GM15510 (cell line): ENCODE measurements at regions not wholly inside any gene's neighbourhood (a gene's known extent, or its start where the extent isn't known, plus 50 kb on each side); places are given as distances from the start of the nearest gene placed in this dataset.

Experiments
- POLR2A ChIP-seq: IDR thresholded peaks from 3 replicates; pipeline ENCODE4 v1.6.1; 2011; ENCODE audit warnings: borderline replicate concordance; ENCODE audit not compliant: insufficient read length; ENCODE audit errors: extremely low read depth

DNA sequence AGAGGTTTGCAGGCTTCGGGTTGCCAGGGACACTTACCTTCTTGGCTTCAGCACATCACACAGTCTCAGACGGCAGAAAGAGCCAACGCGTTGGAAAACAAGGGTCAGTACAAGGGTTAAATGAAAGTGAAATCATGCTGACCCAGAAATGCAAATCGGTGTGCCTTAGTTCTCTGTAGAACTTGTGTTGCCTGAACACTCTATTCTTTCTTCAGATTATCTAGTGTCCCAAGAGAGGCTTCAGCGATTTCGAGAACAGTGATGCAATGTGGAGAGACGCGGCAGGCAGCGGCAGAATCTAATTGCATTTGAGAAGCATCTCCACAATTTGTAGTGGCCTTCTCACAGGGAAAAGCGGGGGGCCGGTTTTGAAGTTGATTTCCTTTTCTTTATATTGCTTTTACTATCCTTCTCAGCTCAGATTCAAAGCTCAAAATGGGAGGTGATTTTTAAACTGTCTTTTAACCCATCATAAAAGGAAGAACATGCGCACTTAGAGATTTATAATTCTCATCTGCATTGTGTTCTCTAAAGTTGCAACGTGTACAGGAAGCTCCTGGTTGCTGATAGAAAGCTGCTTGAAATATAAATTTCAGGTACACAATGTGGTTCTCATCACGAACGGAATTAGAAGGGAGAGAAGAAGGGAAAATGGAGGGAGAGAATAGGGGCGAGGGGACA is 67.8 kb upstream of the EGLN3 start:
- TF ChIP-seq POLR2A = no peak

DNA sequence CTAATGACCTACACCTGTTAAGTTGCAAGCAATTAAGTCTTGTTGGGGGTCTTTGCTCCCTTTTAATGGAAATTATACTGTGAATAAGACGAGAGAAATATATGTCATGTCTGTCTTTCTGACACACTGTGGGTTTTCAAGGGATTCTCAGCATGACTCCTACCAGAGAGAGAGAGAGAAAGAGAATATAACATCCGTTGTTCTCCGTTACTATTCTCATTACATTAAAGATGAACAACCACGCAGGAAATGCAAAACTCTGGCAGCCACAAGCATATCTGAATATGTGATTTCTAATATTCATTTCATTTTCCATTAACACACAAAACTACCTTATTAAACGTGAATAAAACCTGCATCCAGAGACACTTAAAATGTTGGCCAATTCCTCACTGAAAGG is 67.3 kb upstream of the EGLN3 start:
- no peak for TF ChIP-seq POLR2A

DNA sequence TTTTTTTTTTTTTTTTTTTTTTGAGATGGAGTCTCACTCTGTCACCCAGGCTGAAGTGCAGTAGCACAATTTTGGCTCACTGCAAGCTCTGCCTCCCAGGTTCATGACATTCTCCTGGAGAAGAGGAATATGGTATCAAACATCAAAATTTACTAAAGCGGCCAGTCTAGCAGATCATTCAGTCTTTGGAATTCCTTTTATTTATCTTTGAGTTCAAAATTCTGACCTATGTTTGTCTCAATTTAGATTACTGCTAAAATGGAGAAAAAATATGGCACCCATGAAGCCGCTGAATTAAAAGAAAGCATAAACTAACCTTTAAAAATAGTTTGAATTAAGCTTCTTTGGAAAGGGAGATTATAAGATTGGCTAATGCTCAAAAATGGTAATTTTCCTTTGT is 64.5 kb upstream of the EGLN3 start:
- no peak for TF ChIP-seq POLR2A

DNA sequence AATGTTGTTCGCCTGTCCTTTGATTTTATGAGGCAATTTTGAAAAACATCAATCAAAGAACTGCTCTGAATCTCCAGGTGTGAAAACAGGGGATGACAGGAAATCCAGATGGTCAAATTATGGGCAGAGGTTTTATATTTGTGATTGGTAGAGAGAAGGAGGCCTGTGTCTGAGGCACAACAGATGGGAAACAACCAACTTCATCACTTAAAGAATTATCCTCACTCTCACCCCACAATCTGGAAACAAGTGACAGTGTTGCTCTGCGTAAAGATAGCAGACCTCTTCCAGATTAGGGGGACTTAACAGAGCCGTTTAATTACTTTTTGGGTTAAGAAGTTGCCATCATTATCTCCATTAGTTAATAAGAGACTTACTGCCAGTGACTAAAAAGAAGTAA is 64.1 kb upstream of the EGLN3 start:
- TF ChIP-seq POLR2A = no peak

DNA sequence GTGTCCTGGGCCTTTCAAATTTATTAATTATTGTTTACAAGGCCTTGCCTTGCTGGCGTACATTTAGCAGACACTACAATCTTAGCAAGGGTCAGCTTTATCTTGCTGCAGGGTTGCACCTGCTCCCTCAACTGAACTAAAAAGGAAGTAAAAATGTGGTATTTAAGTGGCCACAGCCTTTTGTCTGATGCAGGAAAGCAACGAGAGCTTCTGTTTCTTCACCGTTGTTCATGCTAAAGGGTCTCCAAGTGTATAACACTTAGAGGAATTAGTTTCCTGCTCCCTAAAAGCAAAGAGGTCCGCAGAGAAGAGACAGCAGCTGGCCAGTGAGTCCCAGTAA is 62.8 kb upstream of the EGLN3 start:
- TF ChIP-seq POLR2A = no peak

DNA sequence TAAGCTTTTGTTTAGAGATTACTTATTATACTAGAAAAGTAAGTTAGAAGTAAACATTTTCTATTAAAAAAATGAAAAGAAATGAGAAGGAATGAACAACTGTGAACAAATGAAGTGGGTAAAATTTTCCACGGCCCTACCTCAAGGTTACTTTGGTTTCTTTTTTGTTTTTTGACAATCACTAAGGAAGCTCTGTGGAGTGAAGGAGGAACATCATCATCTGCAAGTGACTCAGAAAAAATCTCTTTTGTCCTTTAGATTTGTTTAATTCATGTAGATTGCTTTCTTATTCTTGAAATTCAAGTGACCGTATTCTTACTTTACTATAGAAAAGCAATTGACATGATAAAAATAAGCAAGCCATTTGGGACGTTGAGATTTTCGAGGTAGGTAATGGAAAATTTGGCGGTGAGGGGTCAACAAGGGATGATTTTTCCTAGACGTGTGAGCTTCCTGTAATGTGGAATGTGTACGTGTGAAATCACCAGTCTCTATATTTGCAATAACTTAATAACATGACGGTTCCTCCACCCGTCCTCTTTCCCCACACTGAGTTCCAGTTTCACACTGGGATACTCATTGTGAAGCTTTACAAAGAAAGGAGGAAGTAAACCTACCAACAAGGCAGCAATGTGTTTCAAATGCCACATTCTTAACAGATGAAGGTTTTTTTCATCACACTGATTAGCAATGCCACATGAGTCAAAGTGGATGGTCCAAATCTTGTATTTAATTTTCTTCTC is 62.3 kb upstream of the EGLN3 start:
- TF ChIP-seq POLR2A = no peak

DNA sequence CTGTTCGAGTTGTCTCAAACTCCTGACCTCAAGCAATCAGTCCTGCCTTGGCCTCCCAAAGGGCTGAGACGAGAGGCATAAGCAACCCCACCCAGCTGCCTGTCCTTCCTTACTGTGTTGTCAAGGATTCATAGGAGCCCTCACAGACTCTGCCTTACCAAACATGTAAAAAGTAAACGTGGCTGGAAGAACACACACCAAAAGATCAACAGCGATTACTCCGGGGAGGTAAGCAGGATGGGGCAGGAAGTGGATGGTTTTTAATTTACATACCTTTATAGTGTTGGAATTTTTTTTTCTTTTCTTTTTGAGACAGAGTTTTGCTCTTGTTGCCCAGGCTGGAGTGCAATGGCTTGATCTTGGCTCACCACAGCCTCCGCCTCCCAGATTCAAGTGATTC is 61.5 kb upstream of the EGLN3 start:
- no peak for TF ChIP-seq POLR2A

DNA sequence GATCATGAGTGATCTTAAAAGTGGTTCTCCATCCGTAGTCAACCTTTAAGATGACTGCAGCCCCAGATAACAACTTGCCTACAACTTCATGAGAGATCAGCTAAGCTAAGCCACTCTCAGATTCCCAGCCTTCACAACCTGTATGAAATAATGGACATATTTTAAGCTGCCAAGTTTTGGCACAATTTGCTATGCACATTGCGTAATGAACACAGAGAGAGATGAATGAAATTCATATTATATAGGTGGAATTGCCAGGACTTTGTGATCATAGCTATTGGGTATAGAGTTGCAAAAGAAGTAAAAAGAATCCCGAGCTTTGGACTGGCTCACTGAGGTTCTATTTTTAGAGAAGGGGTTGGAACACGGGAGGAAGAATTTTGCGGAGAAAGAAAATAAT is 59.1 kb upstream of the EGLN3 start:
- no peak for TF ChIP-seq POLR2A

DNA sequence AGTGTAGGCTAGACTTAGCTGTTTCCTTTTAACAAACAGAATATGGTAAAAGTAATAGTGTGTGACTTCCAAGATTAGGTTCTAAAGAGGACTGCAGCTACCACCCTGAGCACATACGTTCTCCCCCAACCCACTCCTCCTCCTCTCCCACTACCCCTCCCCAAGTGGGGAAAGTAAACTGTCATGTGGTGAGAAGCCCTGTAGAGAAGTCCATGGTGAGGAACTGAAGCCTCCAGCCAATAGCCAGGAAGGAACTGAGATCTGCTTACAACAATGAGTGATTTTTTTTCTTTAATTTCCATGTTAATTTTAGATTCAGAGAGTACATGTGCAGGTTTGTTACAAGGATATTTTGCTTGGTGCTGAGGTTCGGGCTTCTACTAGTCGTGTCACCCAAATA is 57.0 kb upstream of the EGLN3 start:
- no peak for TF ChIP-seq POLR2A

DNA sequence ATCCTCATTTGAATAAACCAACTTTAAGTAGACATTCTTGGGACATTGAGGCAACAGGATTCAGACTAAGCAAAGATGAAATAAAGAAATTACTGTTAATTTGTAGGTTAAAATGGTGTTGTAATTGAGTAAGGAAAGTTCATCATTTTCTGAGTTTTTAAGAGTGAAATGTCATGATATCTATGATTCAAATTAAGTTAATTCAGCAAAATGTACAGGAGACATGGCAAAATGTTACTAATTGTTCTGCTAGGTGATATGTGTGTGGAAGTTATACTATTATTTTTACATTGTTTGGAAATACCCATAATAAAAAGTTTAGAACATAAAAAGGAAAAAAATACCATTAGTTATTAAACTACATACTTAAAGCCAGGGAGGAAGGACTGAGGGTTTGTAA is 55.0 kb upstream of the EGLN3 start:
- no peak for TF ChIP-seq POLR2A

DNA sequence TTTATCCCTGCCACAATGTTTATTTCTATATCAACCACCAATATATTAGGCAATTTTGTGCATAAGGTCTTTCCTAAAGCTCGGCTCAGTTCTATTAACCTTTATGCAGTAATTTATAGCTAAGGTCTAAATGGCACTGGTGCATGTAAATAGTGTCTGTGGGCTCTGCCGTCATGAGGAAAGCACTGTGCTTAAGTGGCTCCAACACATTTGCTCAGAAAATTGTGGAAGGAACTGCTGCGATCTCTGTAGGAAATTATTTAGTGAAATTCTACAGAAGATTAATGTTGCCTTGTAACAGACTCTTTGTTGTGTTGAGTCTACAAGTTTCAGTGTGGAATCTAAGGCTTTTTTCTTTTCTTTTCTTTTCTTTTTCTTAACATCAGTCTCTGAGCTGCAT is 54.0 kb upstream of the EGLN3 start:
- no peak for TF ChIP-seq POLR2A

DNA sequence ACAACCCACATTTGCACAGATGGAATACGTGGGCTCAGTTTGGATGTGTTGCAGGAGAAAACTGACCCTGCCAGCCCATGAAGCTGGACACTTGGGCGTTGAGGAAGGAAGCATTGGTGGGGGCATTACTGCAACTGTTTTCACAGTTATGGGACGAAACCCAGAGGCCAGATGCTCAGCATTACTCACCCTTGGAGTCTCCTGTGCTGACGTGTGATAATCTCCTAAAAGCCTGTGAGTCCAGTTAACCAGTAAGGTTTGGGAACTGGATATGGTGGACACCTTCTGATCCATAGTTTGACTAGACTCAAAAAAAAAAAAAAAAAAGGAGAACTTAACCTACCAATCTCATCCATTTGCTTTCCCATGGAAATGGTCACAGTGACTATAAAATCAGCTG is 52.8 kb upstream of the EGLN3 start:
- TF ChIP-seq POLR2A = no peak

DNA sequence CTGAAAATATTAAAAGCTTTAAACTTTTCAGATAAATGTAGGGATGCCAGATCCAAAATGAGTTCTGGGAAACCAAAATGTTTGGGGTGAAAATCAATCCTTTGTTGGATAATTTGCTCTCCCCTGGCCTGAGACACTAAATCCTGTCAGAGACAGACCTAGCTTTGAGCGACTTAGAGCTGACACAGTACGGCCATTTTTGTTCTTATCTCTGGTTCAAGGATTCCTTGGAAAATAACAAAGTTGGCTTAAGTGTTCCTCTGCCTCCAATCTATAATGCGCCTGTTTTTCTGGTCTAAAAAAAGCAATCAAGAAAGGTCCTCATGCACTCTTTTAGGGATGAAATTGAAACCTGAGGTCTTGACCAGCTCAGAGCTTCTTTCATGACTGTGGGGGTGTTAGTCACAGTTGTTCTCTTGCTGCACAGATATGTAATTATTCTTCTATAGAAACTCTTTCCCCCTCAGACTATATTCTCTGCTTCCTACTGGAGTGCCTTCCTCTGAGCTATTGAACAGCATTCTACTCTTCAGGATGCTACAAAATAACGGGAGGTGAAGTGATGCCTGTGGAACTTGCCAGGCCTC is 52.3 kb upstream of the EGLN3 start:
- TF ChIP-seq POLR2A = no peak
